Thyroid gland (tissue), 4 donors: ENCODE measurements at regions not wholly inside any gene's neighbourhood (a gene's known extent, or its start where the extent isn't known, plus 50 kb on each side); places are given as distances from the start of the nearest gene placed in this dataset.

Source experiments
- DNase-seq, 2 donors: peaks; one replicate each; pipeline ENCODE4 v3.0.0-alpha.2; 2019
- H3K27ac ChIP-seq, 3 donors: fragments of 200-600 bp; sonication (generic); 1 replicate in 2 of 3; 2 replicates in 1 of 3; pipeline ENCODE4 v1.5.1; 2016 to 2019; ENCODE audit warnings: mild to moderate bottlenecking in 1 of 3, moderate library complexity in 1 of 3
- H3K27me3 ChIP-seq: fragments of 200-600 bp; sonication (generic); one replicate; pipeline ENCODE4 v1.5.1; 2019
- H3K36me3 ChIP-seq, 2 donors: fragments of 200-600 bp; sonication (generic); one replicate each; pipeline ENCODE4 v1.5.1; 2016 to 2019
- H3K4me1 ChIP-seq, 2 donors: fragments of 200-600 bp; sonication (generic); one replicate each; pipeline ENCODE4 v1.5.1; 2017 to 2019
- H3K4me3 ChIP-seq, 3 donors: fragments of 200-600 bp; sonication (generic); replicated peaks in 1 of 3; 1 replicate in 2 of 3; 2 replicates in 1 of 3; pipeline ENCODE4 v1.5.1; 2016; ENCODE audit warnings: mild to moderate bottlenecking in 1 of 3
- H3K9me3 ChIP-seq: fragments of 200-600 bp; sonication (generic); one replicate; pipeline ENCODE4 v1.5.1; 2017
- POLR2A ChIP-seq, 2 donors: fragments of 450-650 bp; IDR thresholded peaks; one replicate each; pipeline ENCODE4 v1.6.1; 2017; ENCODE audit warnings: antibody characterized with exemption in 2 of 2, mild to moderate bottlenecking in 2 of 2, moderate library complexity in 1 of 2
- WGBS, 2 donors: methylation state at CpG; one replicate each; pipeline ENCODE4 v1.1.5; 2017; 5-methylcytosine and 5-hydroxymethylcytosine counted together
- intact Hi-C: fragments of 100-400 bp; cut with DNase I; formaldehyde crosslinking; loops from one replicate; pipeline ENCODE4 v1.15.1; 2023
- TF ChIP-seq, protein P1 (sequence below), 6 experiments: fragments of 200-600 bp in 3 of 6; fragments of 450-650 bp in 3 of 6; sonication (generic) in 3 of 6; IDR thresholded peaks; one replicate each; pipeline ENCODE4 v1.5.1; 2016 to 2019; ENCODE audit warnings: antibody characterized with exemption in 6 of 6, mild to moderate bottlenecking in 2 of 6, inconsistent platforms in 1 of 6, moderate library complexity in 1 of 6

DNA sequence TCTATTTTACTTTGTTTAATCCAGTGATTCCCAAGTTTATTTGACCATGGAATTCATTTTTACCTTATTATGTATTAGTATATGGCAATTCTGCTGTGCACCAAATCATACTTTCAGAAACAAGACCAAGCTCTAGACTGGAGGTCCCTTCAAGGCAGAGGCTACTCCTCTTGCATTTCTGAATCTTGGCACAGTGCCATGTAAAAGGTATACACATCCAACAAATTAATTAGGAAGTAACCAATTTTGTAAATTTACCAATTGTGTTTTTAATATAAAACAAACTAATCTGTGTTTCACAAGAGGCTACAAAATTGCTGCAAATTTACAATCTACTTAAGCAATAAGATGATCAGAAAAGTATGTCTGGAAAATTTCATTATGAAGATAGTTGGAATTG lies 712.2 kb upstream of the HS3ST1 start:
- no peaks in the 10 kb centered on the region for H3K36me3 ChIP-seq
- TF ChIP-seq, protein P1, sequence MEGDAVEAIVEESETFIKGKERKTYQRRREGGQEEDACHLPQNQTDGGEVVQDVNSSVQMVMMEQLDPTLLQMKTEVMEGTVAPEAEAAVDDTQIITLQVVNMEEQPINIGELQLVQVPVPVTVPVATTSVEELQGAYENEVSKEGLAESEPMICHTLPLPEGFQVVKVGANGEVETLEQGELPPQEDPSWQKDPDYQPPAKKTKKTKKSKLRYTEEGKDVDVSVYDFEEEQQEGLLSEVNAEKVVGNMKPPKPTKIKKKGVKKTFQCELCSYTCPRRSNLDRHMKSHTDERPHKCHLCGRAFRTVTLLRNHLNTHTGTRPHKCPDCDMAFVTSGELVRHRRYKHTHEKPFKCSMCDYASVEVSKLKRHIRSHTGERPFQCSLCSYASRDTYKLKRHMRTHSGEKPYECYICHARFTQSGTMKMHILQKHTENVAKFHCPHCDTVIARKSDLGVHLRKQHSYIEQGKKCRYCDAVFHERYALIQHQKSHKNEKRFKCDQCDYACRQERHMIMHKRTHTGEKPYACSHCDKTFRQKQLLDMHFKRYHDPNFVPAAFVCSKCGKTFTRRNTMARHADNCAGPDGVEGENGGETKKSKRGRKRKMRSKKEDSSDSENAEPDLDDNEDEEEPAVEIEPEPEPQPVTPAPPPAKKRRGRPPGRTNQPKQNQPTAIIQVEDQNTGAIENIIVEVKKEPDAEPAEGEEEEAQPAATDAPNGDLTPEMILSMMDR (IDR thresholded peaks at IDR 0.05): no peak
- TF ChIP-seq POLR2A (IDR thresholded peaks at IDR 0.05): no peak
- no peaks in the 10 kb centered on the region for H3K27me3 ChIP-seq
- H3K4me1 ChIP-seq: no peaks in the 10 kb centered on the region
- DNase-seq: no peak
- intact Hi-C loops: no loop called here
- no peaks in the 10 kb centered on the region for H3K9me3 ChIP-seq
- no peak overlapping the region for H3K4me3 ChIP-seq
- H3K27ac ChIP-seq: no peak overlapping the region

DNA sequence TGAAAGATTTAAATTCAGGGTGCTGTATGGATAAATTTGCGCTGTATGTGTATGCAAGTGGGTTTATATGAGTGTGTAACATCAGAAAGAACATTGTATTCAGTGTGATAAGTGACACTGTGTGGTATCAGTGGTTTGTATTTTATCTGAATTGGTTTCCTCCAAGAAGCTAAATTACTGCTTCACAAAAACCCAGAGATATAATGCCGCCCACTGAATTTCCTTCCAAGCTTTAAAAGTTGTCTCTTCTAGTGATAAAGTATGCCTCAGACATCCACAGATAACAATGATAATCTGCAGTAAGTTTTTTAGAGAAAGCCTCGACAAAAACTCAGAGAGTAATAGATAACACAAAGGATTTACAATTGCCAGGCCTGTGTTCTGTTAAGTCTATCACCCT lies 710.6 kb upstream of the HS3ST1 start:
- Histone ChIP-seq H3K36me3 (no peaks in the 10 kb centered on the region), H3K9me3 (no peaks in the 10 kb centered on the region), H3K27ac (no peak overlapping the region), H3K4me3 (no peak overlapping the region), H3K27me3 (no peaks in the 10 kb centered on the region), H3K4me1 (no peaks in the 10 kb centered on the region)
- no peak for DNase-seq
- intact Hi-C loops: no loop called here
- TF ChIP-seq, protein P1 (IDR thresholded peaks at IDR 0.05): no peak
- TF ChIP-seq POLR2A (IDR thresholded peaks at IDR 0.05): no peak
- WGBS, 2 donors: 77 to 80% methylated on average over 3 of the region's 3 CpGs

DNA sequence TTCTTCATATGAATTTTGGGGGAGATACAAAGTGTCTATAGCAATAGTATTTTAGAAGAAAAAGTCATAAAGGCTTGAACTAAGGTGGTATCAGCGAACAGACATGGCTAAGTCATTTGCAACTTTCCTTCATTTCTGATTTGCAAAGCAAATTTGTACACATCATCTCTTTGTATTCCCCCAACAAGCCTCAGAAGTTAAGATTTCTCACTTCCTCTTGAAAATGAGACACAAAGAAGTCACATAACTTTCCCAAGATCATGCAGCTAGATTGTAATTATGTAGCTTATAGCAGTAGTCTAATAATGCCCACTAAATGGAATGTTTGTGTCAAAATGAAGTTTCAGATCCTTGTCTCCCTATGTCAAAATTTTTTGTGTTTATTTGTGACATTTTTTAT lies 709.8 kb upstream of the HS3ST1 start:
- Histone ChIP-seq H3K27me3 (no peaks in the 10 kb centered on the region), H3K4me1 (no peaks in the 10 kb centered on the region), H3K27ac (no peak overlapping the region), H3K36me3 (no peaks in the 10 kb centered on the region), H3K9me3 (no peaks in the 10 kb centered on the region), H3K4me3 (no peak overlapping the region)
- TF ChIP-seq, protein P1 (IDR thresholded peaks at IDR 0.05): no peak
- no peak for TF ChIP-seq POLR2A (IDR thresholded peaks at IDR 0.05)
- no peak for DNase-seq
- intact Hi-C loops: no loop called here
- WGBS, 2 donors: 92 to 98% methylated on average over 1 of the region's 1 CpG

DNA sequence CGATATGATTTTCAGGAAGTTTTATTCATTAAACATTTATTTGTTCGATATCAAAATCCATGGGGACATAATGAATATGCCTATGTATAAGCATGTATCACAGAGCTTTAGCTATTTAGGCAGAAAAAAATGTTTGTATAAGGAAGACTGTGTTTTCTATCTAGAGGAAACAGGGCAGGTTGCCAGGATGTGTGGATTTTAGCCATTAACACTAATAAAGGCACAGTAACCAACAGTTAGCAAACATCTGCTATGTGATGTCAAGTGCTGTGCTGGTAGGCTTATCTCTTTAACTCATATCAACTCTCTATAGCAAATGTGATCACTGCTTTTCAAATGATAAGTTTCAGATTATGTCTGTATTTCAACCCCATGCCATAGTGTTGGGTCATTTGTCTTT lies 708.9 kb upstream of the HS3ST1 start:
- no peak for DNase-seq
- no peaks in the 10 kb centered on the region for H3K36me3 ChIP-seq
- TF ChIP-seq POLR2A (IDR thresholded peaks at IDR 0.05): no peak
- TF ChIP-seq, protein P1 (IDR thresholded peaks at IDR 0.05): no peak
- H3K9me3 ChIP-seq: no peaks in the 10 kb centered on the region
- WGBS, 2 donors: 55 to 63% methylated on average over 2 of the region's 2 CpGs
- H3K27me3 ChIP-seq: no peaks in the 10 kb centered on the region
- no peak overlapping the region for H3K4me3 ChIP-seq
- intact Hi-C loops: no loop called here
- no peak overlapping the region for H3K27ac ChIP-seq
- H3K4me1 ChIP-seq: no peaks in the 10 kb centered on the region

DNA sequence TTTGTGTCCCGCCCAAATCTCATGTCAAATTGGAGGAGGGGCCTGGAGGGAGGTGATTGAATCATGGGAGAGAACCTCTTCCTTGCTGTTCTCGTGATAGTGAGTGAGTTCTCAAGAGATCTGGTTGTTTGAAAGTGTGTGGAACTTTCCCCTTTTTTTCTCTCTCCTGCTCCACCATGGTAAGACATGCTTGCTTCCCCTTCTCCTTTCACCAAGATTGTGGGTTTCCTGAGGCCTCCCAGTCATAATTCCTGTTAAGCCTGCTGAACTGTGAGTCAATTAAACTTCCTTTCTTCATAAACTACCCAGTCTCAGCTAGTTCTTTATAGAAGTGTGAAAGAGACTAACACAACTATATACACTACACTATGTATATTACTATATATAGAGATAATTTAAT lies 697.8 kb upstream of the HS3ST1 start:
- no peak for DNase-seq
- Histone ChIP-seq H3K4me1 (no peaks in the 10 kb centered on the region), H3K9me3 (no peaks in the 10 kb centered on the region), H3K4me3 (no peak overlapping the region), H3K27me3 (no peaks in the 10 kb centered on the region), H3K36me3 (no peaks in the 10 kb centered on the region), H3K27ac (no peak overlapping the region)
- WGBS, 2 donors: 64 to 70% methylated on average over 2 of the region's 2 CpGs
- intact Hi-C loops: no loop called here
- TF ChIP-seq, protein P1 (IDR thresholded peaks at IDR 0.05): no peak
- TF ChIP-seq POLR2A (IDR thresholded peaks at IDR 0.05): no peak
